SK-N-MC (cell line): ENCODE measurements at regions not wholly inside any gene's neighbourhood (a gene's known extent, or its start where the extent isn't known, plus 50 kb on each side); places are given as distances from the start of the nearest gene placed in this dataset.

Experiments used
- EZH2 ChIP-seq: fragments of 200-600 bp; sonication (generic); IDR thresholded peaks from one replicate; pipeline ENCODE4 v1.6.1; 2017; ENCODE audit warnings: antibody characterized with exemption
- FOXP2 ChIP-seq: optimal IDR thresholded peaks from 2 replicates; pipeline ENCODE3; 2011; ENCODE audit warnings: mild to moderate bottlenecking, moderate library complexity; ENCODE audit not compliant: insufficient read depth; ENCODE audit errors: extremely low read length, control extremely low read depth
- POLR2AphosphoS5 ChIP-seq: IDR thresholded peaks from 2 replicates; pipeline ENCODE4 v1.6.1; 2012; ENCODE audit warnings: mild to moderate bottlenecking, low read depth, low read length, borderline replicate concordance

- TF ChIP-seq POLR2AphosphoS5 (no peak), EZH2 (no peak), FOXP2 (no peak)
Measured at GRCh38 chr2:15874854-15875804, 65.2 kb upstream of the MYCN start.
